ENCODE measurements at regions not wholly inside any gene's neighbourhood (a gene's known extent, or its start where the extent isn't known, plus 50 kb on each side); places are given as distances from the start of the nearest gene placed in this dataset.

DNA sequence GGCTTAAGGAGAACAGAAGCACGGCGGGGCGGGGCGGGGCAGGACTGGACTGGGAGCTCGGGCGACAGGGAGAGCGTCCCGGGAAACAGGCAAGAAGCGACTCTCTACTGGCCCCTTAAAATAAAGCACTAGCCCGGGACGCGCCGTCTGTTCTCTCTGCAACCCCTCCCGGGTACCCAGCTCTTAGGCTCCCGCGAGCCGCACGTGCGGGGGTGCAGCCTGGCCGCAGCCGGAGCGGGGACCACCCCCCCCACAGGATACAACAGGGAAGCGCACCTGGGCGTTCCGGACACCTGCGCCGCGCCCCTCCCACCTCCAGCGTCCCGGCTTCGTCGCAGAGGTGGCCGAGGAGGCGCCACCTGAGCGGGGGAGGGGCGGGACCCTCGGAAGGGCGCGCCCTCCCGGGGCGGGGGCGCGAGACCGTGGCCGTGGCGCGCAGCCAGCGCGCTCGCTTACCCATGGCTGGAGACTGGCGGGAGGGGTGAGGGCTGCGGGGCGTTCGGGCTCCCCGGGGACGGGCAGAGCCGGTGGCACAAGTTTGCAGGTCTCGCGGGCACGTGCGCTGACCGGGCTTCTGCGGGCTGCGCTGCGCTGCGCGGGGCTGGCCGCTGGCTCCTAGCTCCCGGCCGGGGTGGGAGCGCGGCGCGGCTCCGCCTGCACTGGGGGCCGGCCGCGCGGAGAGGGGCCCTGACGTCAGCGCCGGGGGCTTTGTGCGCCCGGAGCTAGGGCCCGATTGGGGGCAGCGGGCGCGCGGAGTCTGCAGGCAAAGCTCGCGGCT is 91.5 kb downstream of the GEMIN8 start:
- TF ChIP-seq, protein P1, sequence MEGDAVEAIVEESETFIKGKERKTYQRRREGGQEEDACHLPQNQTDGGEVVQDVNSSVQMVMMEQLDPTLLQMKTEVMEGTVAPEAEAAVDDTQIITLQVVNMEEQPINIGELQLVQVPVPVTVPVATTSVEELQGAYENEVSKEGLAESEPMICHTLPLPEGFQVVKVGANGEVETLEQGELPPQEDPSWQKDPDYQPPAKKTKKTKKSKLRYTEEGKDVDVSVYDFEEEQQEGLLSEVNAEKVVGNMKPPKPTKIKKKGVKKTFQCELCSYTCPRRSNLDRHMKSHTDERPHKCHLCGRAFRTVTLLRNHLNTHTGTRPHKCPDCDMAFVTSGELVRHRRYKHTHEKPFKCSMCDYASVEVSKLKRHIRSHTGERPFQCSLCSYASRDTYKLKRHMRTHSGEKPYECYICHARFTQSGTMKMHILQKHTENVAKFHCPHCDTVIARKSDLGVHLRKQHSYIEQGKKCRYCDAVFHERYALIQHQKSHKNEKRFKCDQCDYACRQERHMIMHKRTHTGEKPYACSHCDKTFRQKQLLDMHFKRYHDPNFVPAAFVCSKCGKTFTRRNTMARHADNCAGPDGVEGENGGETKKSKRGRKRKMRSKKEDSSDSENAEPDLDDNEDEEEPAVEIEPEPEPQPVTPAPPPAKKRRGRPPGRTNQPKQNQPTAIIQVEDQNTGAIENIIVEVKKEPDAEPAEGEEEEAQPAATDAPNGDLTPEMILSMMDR (IDR thresholded peaks at IDR 0.05; ENCODE audit: low read depth, low read length), result no peak
- TF ChIP-seq POLR2A (IDR thresholded peaks at IDR 0.05; ENCODE audit: extremely low read depth, insufficient read length), result no peak
- TF ChIP-seq, protein P2, sequence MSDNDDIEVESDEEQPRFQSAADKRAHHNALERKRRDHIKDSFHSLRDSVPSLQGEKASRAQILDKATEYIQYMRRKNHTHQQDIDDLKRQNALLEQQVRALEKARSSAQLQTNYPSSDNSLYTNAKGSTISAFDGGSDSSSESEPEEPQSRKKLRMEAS (IDR thresholded peaks at IDR 0.05; ENCODE audit: low read depth, low read length), result no peak
